ENCODE measurements at regions not wholly inside any gene's neighbourhood (a gene's known extent, or its start where the extent isn't known, plus 50 kb on each side); places are given as distances from the start of the nearest gene placed in this dataset.

- no peak for TF ChIP-seq CTCF (IDR thresholded peaks at IDR 0.05 in 8 of 11, conservative IDR thresholded peaks at IDR 0.05 in 3 of 11)
- no peak for TF ChIP-seq POLR2A (IDR thresholded peaks at IDR 0.05)
- no peak for TF ChIP-seq POLR2AphosphoS5 (IDR thresholded peaks at IDR 0.05)
Measured at GRCh38 chr9:121560921-121561320, 61.3 kb upstream of the GGTA1 start.
